Muscle layer of duodenum (tissue), 2 donors: ENCODE measurements at regions not wholly inside any gene's neighbourhood (a gene's known extent, or its start where the extent isn't known, plus 50 kb on each side); places are given as distances from the start of the nearest gene placed in this dataset.

Experiments used
- H3K27ac ChIP-seq: one replicate; pipeline ENCODE4 v1.7.0; 2013; ENCODE audit warnings: mild to moderate bottlenecking, low read length
- H3K27me3 ChIP-seq: one replicate; pipeline ENCODE4 v1.7.0; 2013; ENCODE audit warnings: low read depth, mild to moderate bottlenecking, control low read depth, low read length
- H3K36me3 ChIP-seq, 2 donors: one replicate each; pipeline ENCODE4 v1.7.0; 2013; ENCODE audit warnings: low read length in 2 of 2, control low read depth in 1 of 2, mild to moderate bottlenecking in 1 of 2; ENCODE audit not compliant: insufficient read depth in 2 of 2, control insufficient read depth in 1 of 2
- H3K4me1 ChIP-seq, 2 donors: one replicate each; pipeline ENCODE4 v1.7.0; 2013; ENCODE audit warnings: low read length in 2 of 2, mild to moderate bottlenecking in 2 of 2, control low read depth in 1 of 2, moderate library complexity in 1 of 2; ENCODE audit not compliant: insufficient read depth in 2 of 2, control insufficient read depth in 1 of 2
- H3K4me3 ChIP-seq, 2 donors: one replicate each; pipeline ENCODE4 v1.7.0; 2013; ENCODE audit warnings: low read length in 2 of 2, low read depth in 1 of 2, mild to moderate bottlenecking in 1 of 2
- H3K9me3 ChIP-seq, 2 donors: one replicate each; pipeline ENCODE4 v1.7.0; 2013; ENCODE audit warnings: low read length in 2 of 2, control low read depth in 1 of 2, mild to moderate bottlenecking in 1 of 2; ENCODE audit not compliant: control insufficient read depth in 1 of 2
- donor health status: healthy.

DNA sequence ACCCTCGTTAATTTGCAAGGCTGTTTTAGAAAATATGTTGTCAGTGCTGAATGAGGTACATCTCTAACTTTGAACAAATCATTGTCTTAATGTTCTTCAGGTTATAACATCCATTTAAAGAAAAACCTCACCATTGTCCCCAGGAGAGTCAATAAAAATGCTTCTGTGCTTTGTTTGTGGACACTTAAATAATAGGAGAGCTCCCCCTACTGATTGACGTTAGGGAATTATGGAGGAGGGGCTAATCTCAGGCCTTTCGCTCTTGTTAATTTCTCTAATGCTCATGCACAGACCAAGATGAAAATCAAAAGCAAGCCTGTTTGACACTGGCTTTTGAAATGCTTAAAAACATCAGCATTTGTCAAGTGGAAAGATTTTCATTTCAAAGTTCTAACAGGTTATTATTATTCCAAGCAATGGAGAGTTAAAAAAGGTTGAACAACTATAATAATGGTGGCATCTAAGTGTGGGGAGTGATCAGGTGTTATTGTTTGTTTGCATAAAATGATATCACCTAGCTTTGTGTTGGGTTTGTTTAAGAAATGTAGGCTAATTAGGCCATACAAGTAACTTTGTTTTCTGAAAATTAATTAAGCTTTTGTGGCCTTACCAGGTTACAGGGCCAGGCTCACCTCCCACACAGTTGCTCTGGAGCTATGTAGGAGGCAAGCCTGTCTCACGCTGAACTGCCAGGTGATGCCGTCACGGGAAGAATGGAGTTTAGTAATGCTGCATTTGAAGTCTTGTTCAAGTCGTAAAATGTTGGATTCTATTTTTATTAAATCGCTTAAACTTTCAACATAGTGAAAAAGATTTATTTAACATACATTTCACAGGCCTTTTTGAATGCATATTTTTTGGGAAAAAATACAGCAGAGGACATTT lies 51.7 kb upstream of the SMIM21 start:
- no peaks in the 10 kb centered on the region for H3K4me1 ChIP-seq
- no peaks in the 10 kb centered on the region for H3K36me3 ChIP-seq
- no peaks in the 10 kb centered on the region for H3K27me3 ChIP-seq
- no peak overlapping the region for H3K4me3 ChIP-seq
- H3K9me3 ChIP-seq = peaks cover 9 to 11% of the 10 kb centered on the region in 2 donors
- no peak overlapping the region for H3K27ac ChIP-seq

DNA sequence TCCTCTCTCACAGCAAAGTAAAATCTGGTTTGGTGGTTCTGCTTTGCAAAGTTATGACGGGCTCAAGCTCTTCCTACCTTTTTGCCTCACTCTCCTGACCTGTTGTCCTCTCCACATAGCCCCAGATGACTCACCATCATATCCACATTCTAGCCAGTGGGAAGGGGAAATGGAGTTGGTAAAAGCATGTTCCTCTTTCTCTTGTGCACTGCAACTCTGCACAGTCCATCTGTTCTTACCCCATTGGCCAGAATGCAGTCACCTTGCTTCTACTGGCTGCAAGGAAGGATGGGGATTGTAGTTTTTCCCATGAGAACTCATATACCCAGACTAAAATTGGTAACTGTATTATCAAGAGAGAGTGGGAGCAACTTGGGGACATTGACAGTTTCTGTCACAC lies 50.4 kb upstream of the SMIM21 start:
- Histone ChIP-seq H3K27me3 (no peaks in the 10 kb centered on the region), H3K36me3 (no peaks in the 10 kb centered on the region), H3K4me1 (no peaks in the 10 kb centered on the region)

More for the DNA sequence above, 50.4 kb upstream of the SMIM21 start:
- Histone ChIP-seq H3K4me3 (no peak overlapping the region), H3K9me3 (peaks cover 2 to 3% of the 10 kb centered on the region in 2 donors), H3K27ac (no peak overlapping the region)
